IPS DF 6.9 (cell line): ENCODE measurements at regions not wholly inside any gene's neighbourhood (a gene's known extent, or its start where the extent isn't known, plus 50 kb on each side); places are given as distances from the start of the nearest gene placed in this dataset.

ENCODE experiments used
- DNase-seq: peaks from one replicate; pipeline ENCODE4 v3.0.0-alpha.2; 2013; ENCODE audit warnings: low read depth, low spot score
- H3K27ac ChIP-seq: one replicate; pipeline ENCODE4 v1.5.1; 2013; ENCODE audit warnings: low read length, control low read depth
- H3K27me3 ChIP-seq: 2 replicates; pipeline ENCODE4 v1.6.1; 2013; ENCODE audit warnings: mild to moderate bottlenecking, low read length; ENCODE audit not compliant: control insufficient read depth, insufficient read depth
- H3K36me3 ChIP-seq: 2 replicates; pipeline ENCODE4 v1.6.1; 2013; ENCODE audit warnings: low read length; ENCODE audit not compliant: control insufficient read depth, insufficient read depth
- H3K4me1 ChIP-seq: 2 replicates; pipeline ENCODE4 v1.6.1; 2013; ENCODE audit warnings: low read length; ENCODE audit not compliant: control insufficient read depth, insufficient read depth
- H3K4me3 ChIP-seq: 2 replicates; pipeline ENCODE4 v1.5.1; 2013; ENCODE audit warnings: mild to moderate bottlenecking, low read length
- H3K9me3 ChIP-seq: 2 replicates; pipeline ENCODE4 v1.6.1; 2013; ENCODE audit warnings: low read length, inconsistent platforms; ENCODE audit not compliant: control insufficient read depth, insufficient read depth
- WGBS: extraction: QIAGEN DNeasy Blood & Tissue Kit; methylation state at CpG from one replicate; pipeline ENCODE4 v1.1.7; 2013; ENCODE audit warnings: mixed read lengths, missing lambda C conversion rate; ENCODE audit not compliant: insufficient read length, insufficient coverage; 5-methylcytosine and 5-hydroxymethylcytosine counted together

- Histone ChIP-seq H3K27ac (no peak overlapping the region), H3K36me3 (no peaks in the 10 kb centered on the region), H3K27me3 (no peaks in the 10 kb centered on the region), H3K9me3 (no peaks in the 10 kb centered on the region; the same call in 1 of the 2 replicates), H3K4me3 (no peak overlapping the region), H3K4me1 (peaks cover 1% of the 10 kb centered on the region; the same call in 1 of the 2 replicates)
- no peak for DNase-seq
- WGBS: no CpG with 5 or more reads among the region's 8 CpGs
These were observed 753.4 kb downstream of the QKI start for GRCh38 chr6:164167873-164168405.

DNA sequence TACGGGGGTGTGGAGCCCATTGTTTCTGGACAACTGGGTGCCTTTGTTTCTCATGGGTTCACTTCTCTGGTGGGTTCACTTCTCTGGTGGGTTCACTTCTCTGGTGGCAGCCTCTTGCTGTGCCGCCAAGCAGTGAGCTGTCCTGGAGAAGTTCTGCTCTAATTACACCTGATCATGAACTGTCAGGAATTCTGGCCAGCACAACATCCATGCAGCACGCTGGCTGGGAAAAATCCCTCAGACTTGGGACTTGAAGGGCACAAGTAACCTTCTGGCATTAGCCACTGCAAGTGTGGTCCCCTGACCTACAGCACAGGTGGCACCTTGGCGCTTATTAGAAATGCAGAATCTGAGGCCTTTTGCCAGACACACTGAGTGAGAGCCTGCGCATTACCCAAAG is 752.5 kb downstream of the QKI start:
- WGBS: no CpG with 5 or more reads among the region's 5 CpGs
- H3K27ac ChIP-seq: no peak overlapping the region
- no peak overlapping the region for H3K4me3 ChIP-seq
- peaks cover 1% of the 10 kb centered on the region; the same call in 1 of the 2 replicates for H3K4me1 ChIP-seq
- no peaks in the 10 kb centered on the region for H3K27me3 ChIP-seq
- H3K9me3 ChIP-seq: no peaks in the 10 kb centered on the region; the same call in 1 of the 2 replicates
- no peaks in the 10 kb centered on the region for H3K36me3 ChIP-seq
- no peak for DNase-seq

DNA sequence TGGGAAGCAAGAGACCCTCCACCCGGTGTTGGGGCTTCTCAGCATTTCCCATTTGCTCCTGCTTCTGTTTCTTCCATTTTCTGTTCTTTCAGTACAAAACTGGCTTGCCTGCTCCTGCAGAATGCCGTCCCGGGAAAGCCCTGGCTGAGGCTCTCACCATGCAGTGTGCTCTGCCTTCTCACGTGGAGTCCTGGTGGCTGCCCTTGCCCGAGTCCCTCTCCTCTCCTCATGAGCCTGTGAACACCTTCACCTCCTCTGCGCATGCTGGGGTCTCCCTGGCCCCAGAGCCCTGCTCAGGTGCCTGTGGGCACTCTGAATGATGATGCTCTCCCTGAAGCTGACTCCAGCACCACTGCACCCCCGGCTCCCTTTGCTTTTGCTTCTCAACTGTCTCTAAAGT is 752.0 kb downstream of the QKI start:
- Histone ChIP-seq H3K27ac (no peak overlapping the region), H3K36me3 (no peaks in the 10 kb centered on the region), H3K9me3 (no peaks in the 10 kb centered on the region; the same call in 1 of the 2 replicates), H3K4me1 (peaks cover 1% of the 10 kb centered on the region; the same call in 1 of the 2 replicates), H3K4me3 (no peak overlapping the region), H3K27me3 (no peaks in the 10 kb centered on the region)
- DNase-seq: no peak
- WGBS: no CpG with 5 or more reads among the region's 7 CpGs

- DNase-seq: no peak
- Histone ChIP-seq H3K9me3 (no peaks in the 10 kb centered on the region; the same call in 1 of the 2 replicates), H3K4me3 (no peak overlapping the region), H3K4me1 (peaks cover 1% of the 10 kb centered on the region; the same call in 1 of the 2 replicates), H3K27me3 (no peaks in the 10 kb centered on the region), H3K36me3 (no peaks in the 10 kb centered on the region), H3K27ac (no peak overlapping the region)
- WGBS: no CpG with 5 or more reads among the region's 3 CpGs
These were observed 750.4 kb downstream of the QKI start for GRCh38 chr6:164164876-164165275.

- no peak for DNase-seq
- Histone ChIP-seq H3K36me3 (no peaks in the 10 kb centered on the region), H3K4me3 (no peak overlapping the region), H3K9me3 (no peaks in the 10 kb centered on the region), H3K27me3 (no peaks in the 10 kb centered on the region), H3K27ac (no peak overlapping the region), H3K4me1 (peaks cover 1% of the 10 kb centered on the region; the same call in 1 of the 2 replicates)
- no CpG with 5 or more reads among the region's 3 CpGs for WGBS
These were observed 748.7 kb downstream of the QKI start for GRCh38 chr6:164163239-164163638.

GRCh38 chr6:164159061-164159460 is 744.5 kb downstream of the QKI start:
- H3K27me3 ChIP-seq: no peaks in the 10 kb centered on the region
- no peak overlapping the region for H3K4me3 ChIP-seq
- no CpG with 5 or more reads among the region's 3 CpGs for WGBS
- H3K9me3 ChIP-seq: no peaks in the 10 kb centered on the region
- H3K27ac ChIP-seq: no peak overlapping the region
- H3K36me3 ChIP-seq: no peaks in the 10 kb centered on the region
- H3K4me1 ChIP-seq: no peaks in the 10 kb centered on the region
- no peak for DNase-seq

DNA sequence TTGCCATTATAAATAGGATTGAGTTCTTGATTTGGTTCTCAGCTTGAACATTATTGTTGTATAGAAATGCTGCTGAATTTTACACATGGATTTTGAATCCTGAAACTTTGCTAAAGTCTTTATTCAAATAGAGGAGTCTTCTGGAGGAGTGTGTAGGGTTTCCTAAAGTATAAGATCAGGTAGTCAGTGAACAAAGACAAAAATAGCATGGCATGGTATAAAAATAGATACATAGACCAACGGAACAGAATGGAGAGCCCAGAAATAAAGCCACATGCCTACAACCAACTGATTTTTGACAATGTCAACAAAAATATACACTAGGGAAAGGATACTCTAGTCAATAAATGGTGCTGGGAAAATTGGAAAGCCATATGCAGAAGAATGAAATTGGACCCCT is 740.1 kb downstream of the QKI start:
- no peak for DNase-seq
- H3K27me3 ChIP-seq: no peaks in the 10 kb centered on the region
- no peaks in the 10 kb centered on the region for H3K4me1 ChIP-seq
- H3K27ac ChIP-seq: no peak overlapping the region
- H3K4me3 ChIP-seq: no peak overlapping the region
- no peaks in the 10 kb centered on the region for H3K9me3 ChIP-seq
- H3K36me3 ChIP-seq: no peaks in the 10 kb centered on the region
- no CpG with 5 or more reads among the region's 1 CpG for WGBS

DNA sequence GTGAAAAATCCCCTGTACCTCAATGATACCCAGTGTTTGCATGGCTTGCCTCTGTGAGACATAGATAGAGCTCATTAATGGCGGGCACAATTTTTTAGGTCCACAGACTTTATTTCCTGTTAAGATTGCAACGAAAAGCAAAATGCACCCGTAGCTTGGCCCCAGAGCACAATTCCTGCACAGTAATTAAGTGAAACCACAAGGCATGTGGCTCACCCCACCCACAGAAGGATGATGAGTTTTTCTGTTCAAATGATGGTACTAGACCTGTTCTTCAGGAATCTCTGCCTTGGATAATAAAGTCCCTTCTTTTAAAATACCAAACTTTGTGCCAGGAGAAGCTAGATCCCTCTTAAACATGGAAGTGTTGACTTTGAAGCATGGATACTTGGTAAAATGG is 738.1 kb downstream of the QKI start:
- Histone ChIP-seq H3K4me3 (no peak overlapping the region), H3K36me3 (no peaks in the 10 kb centered on the region), H3K4me1 (no peaks in the 10 kb centered on the region), H3K27me3 (no peaks in the 10 kb centered on the region), H3K9me3 (no peaks in the 10 kb centered on the region), H3K27ac (no peak overlapping the region)
- WGBS: no CpG with 5 or more reads among the region's 3 CpGs
- no peak for DNase-seq

DNA sequence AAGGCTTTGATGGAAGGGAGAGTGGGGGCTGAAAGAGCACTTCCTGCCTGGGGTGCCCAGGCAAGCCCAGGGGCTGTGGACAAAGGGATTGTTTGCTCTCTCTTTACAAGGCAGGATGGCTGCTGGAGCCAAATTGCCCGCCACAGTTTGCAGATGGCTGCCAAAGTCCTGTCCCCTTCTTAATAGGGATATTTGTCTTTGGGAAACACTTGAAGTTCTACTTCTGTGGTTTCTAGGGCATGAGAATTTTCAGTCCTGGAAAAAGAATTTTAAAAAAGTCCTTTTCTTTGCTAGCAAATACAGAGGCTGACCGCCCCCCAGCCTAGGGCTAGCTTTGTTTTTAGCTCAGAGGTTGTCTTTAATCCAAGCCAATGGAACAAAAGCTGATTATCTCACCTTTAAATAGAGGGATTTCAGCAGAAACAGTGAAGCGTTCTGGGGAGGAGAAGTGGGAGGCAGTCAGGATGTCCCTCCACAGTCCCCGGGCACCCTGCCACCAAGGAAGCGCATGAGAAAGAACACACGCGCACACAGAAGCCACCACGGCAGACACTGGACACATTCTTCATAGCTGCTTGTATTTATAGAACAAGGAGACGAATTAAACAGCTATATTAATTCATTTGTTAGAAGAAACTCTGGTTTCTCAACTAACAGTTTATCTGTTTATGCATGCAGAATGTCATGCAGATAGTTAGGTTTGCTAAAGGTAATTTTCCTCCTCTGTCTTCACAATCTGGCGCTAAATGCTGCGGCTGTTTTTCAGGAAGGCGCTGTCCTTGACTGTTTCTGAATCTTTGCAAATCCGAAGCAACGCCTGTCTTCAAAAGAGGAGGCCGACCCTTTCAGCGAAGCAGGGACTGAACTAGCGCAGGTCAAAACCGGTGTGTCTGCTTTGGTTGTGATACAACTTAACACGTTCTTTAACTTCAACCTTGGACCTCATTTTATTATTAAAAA is 736.9 kb downstream of the QKI start:
- H3K9me3 ChIP-seq: no peaks in the 10 kb centered on the region
- H3K4me1 ChIP-seq: no peaks in the 10 kb centered on the region
- H3K27ac ChIP-seq: no peak overlapping the region
- no peak overlapping the region for H3K4me3 ChIP-seq
- no CpG with 5 or more reads among the region's 19 CpGs for WGBS
- no peak for DNase-seq
- H3K27me3 ChIP-seq: no peaks in the 10 kb centered on the region
- no peaks in the 10 kb centered on the region for H3K36me3 ChIP-seq

DNA sequence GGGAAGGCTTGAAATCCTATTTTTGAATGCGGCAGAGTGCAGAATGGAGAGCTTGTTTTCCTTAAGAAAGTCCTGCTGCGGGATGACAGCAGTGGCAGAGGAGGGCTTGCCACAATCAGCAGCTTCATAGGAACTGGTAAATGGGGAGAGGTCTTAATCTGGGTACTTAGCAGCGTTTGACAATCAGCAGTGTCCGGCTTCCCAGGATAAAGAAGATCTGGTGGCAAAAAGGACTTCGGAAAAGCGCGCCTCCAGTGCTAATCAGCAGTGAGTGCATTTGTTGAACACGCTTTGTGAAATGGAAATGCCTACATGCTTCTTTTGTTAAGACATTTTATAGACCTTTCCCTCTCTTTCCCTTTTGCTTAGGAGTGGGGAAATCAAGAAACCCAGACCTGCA is 735.7 kb downstream of the QKI start:
- H3K27me3 ChIP-seq: no peaks in the 10 kb centered on the region
- no peaks in the 10 kb centered on the region for H3K9me3 ChIP-seq
- no peak for DNase-seq
- no CpG with 5 or more reads among the region's 8 CpGs for WGBS
- H3K4me1 ChIP-seq: no peaks in the 10 kb centered on the region
- no peak overlapping the region for H3K4me3 ChIP-seq
- H3K27ac ChIP-seq: no peak overlapping the region
- H3K36me3 ChIP-seq: no peaks in the 10 kb centered on the region
